HG03159 (cell line): ENCODE measurements at regions not wholly inside any gene's neighbourhood (a gene's known extent, or its start where the extent isn't known, plus 50 kb on each side); places are given as distances from the start of the nearest gene placed in this dataset.
"Not testable (repeated sequence)": the region's sequence is repeated elsewhere in the genome, so short reads cannot be mapped to it uniquely, and the experiment has no call there.

Source experiments
- ATAC-seq: cut with Tn5 transposase; IDR thresholded peaks from one replicate; pipeline ENCODE4 v1.9.1; 2021; ENCODE audit warnings: mild to moderate bottlenecking, moderate library complexity; ENCODE audit not compliant: unreplicated experiment

DNA sequence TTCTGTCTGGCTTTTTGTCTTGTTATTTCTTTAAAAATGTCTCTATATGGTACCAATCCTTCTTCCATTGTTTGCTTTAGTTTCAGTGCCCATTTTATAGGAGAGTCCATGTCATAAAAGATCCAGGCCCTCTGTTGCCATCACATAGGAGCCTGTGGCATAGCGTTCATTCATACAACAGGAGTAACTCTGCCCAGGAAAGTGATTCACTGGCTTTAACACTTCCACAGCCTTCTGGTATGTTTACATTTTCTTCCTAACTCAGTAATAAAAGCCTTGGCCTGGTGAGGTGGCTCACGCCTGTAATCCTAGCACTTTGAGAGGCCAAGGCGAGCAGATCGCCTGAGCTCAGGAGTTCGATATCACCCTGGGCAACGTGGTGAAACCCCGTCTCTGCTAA, 519.3 kb upstream of the PTGER4 start:
- ATAC-seq: no peak

DNA sequence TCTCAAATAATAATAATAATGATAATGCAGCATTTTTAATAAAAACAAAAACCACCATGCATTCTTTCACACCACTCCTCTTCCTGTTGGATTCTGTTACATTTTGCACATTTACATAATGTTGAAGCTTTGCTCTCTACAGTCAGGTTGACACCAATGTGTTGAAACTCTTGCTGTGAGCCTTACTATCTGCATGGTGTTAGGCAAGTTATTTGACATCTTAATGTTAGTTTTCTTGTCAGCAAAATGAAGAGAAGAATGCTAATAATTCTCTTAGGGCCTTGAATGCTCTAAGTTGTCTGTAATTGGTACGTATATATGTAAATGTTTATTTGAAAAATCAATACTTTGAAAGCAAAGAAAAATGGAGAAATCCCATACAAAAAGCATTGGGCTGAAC, 525.5 kb upstream of the PTGER4 start:
- ATAC-seq: no peak

DNA sequence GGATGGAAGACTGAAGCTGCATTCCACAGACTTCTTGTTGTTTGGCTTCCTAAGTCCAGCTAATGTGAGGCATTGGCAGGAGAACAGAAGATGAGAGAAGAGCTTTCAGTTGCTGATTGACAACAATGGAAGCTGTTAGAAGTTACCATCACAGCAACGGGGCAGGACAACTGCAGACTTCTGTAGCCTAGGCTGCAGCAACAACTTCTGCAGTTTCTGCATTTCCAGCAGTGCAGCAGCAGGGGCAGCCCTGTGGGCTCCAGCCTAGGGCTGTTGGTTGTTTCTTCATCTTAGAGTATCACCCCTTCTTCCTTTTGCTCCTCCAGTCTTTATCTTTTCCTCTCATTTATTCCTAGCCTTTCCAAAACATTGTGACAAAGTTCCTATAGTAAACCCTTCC, 528.8 kb upstream of the PTGER4 start:
- no peak for ATAC-seq

DNA sequence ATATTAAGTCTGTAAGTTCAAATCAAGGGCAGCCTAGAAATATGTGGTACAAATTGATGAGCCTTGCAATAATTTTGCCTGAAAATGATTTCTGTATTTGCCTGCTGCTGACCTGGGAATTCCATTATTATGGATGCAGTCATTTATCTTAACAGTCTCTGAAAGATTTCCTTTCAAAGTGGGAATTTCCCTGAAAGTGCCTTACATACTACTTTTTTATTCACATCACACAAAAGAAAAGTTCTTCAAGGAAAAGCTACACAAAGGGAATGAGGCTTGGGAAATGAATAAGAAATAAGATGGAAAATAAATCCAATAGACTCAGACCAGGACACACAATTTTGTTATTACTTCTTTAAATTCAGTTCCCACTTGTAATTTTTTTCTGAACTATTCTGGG, 537.8 kb upstream of the PTGER4 start:
- ATAC-seq: no peak

DNA sequence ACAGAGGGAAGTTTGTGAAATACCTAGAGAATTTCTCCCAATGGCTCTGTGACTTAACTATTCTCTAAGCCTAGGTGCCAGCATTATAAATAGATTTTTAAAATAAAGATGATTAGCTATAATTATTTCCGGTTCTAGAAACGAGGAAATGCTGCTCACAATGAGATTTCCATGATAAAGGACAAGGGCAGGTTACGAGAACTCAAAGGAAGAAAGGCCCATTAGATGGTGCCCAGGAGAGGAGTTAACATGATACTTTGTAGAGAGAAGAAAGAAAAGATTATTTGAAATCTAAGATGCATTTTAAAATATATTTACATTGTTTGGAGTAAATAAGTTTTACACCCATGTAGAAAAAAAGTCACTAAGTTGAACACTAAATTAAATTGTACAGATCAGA, 538.3 kb upstream of the PTGER4 start:
- no peak for ATAC-seq

DNA sequence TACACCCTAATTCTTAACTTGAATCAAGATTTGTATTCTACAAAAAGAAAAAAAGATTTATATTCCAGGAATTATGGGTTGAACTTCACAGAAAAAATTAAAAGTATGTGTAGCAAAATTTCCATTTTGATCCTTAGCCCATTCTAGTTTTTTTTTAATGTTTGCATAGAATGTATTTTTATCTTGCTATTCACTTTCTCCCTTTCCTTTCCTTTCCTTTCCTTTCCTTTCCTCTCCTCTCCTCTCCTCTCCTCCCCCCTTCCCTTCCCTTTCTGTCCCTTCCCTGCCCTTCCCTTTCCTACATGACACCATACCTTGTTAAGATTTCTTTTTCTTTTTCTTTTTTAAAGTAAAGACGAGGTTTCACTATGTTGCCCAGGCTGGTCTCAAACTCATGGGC, 542.5 kb upstream of the PTGER4 start:
- no peak for ATAC-seq

DNA sequence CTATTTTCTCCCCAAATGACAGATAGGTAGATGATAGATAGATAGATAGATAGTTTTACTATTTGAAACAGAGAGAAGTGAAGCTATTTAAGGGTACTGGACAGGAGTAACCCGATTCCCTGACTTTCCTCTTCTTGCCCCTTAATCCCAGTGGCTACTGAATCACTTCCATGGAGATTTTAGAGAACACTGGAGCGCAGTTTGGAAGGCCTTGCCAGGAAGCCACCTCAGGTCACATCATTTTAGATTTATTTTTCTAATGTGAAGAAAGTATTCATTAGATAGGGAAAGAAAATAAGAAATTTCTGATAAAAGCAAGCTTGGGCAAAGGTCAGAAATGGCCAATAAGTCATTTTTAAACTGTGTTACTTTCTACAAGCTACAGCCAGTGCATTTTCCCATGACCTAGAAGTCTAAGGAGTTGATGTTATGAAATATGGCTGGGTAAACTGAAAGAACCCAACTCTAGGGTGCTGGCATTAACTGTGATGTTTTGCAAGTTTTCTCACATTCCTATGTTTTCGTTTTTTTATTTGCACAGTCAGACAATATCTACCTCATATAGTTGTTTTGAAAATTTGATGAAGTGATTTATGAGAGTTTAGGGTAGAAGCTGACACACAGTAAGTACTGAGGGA, 544.7 kb upstream of the PTGER4 start:
- no peak for ATAC-seq

DNA sequence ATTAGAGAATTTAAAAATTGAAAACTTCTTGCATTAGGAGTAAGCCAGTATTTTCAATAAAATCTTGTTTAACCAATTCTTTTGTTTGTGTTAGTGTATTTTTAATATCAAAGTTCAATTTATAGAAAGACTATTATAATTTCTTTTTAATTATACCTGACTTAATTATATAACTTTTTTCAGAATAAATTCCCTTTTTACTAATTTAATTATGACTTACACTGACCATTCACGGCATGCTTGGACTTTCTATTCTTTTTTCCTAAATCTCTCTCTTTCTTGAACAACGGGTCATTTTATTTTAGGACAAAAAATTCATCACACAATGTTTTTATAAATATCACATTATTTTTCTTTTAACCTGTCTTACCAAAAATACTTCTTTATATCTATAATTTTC, 555.3 kb upstream of the PTGER4 start:
- no peak for ATAC-seq

DNA sequence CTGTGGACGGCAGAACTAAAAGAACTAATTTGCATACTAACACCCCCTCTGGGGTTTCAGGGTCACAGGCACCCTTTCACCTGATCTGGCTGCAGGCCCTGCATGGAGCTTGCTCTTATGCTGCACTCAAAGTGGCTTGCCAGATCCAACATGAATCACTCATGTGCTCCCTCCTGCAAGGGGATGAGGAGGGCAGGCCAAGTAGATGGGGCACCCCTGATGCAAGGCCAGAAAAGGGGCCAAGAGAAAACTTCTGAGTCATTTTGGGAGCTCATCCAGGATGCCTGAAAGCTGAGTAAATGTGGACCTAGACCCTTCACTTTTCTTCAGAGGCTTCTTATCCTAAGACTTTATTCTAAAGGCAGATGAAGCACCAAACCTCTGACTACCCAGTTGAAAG, 558.5 kb upstream of the PTGER4 start:
- no peak for ATAC-seq

DNA sequence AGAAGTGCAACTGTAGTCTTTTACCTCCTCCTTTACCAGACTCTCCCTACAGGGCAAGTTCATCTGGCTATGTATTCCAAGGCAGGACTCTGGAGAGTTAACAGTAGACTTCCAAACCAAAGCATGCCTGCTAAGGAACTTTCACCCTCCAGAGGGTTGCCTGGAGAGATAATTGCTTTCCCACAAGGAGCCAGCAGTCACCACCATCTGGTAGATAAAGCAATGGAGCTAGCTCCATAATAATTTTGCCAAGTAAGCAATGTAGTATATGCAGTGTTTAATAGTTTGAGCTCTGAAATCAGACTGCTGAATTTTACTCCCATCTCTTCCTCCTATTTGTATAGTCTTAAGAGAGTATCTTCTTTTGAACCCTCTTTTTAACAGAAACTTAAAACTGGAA, 566.8 kb upstream of the PTGER4 start:
- ATAC-seq: no peak

DNA sequence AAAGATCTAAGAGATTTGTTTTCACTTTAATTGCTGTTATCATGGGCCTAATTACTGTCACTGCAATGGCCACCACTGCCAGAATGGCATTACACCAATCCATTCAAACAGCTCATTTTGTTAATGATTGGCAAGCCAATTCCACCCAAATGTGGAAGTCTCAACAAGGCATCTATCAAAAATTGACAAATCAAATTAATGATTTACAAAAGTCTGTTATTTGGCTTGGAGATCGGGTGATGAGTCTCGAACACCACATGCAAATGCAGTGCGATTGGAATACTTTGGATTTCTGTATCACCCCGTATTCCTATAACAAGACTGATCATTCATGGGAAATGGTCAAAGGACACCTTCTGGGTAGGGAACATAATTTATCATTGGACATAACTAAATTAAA, 568.7 kb upstream of the PTGER4 start:
- ATAC-seq: not testable (repeated sequence)

DNA sequence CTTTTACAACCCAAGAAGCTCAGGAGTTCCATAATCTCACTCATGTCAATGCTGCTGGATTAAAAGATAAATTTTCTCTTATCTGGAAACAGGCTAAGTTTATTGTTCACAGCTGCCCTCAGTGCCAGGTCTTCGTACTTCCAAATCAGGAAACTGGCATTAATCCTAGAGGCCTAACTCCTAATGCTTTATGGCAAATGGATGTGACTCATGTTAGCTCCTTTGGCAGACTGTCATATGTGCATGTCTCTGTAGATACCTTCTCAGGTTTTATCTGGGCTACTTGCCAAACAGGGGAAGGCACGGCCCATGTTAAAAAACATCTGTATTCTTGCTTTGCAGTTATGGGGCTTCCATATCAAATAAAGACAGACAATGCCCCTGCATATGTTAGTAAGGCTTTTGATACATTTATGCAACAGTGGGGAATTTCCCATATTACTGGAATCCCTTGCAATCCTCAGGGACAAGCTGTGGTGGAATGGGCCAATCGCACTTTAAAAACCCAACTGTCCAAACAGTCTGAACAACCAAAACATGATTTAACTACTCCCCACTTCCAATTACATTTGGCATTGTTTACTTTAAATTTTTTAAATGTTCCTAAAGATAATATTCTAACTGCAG, 570.8 kb upstream of the PTGER4 start:
- not testable (repeated sequence) for ATAC-seq

DNA sequence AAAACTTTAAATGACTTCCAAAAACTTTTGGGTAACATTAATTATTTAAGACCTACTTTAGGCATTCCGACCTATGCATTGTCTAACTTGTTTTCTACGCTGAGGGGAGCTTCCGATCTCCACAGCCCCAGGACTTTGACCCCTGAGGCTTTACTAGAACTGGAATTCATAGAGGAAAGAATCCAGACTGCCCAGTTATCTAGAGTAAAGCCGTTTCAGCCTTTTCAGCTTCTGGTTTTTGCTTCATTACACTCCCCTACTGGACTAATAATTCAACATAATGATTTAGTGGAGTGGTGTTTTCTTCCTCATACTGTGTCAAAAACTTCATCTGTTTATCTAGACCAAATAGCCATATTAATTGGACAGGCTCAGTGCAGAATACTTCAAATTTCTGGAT, 571.9 kb upstream of the PTGER4 start:
- ATAC-seq: not testable (repeated sequence)

DNA sequence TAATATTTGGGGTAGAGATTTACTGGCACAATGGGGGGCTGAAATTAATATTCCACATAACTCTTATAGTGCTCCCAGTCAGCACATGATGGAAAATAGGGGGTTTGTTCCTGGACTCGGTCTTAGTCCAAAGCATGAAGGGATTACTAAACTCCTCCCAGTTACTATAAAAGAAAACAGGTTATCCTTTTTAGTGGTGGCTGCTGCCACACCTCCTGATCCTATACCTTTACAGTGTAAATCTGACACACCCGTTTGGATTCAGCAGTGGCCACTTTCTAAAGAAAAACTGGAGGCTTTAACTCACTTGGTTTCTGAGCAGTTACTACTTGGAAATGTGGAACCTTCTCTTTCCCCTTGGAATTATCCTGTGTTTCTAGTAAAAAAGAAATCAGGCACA, 572.9 kb upstream of the PTGER4 start:
- no peak for ATAC-seq

DNA sequence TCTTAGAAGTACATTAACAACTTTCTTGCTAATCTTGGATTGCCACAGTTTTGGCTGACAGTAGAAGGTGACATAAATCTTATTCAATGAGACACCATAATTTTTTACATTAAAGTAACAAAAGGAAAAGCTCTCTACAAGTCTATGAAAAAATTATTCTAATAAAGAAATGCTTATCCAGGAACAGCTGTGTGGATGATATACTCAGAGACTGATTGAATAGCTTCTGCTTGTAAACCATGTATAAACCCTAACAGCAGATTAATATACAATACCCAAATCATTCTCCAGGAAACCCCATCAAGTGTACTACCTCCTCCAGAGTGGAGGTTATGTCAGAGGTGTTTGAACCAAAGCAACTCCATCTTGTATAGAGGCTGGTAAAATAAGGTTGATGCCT, 581.4 kb upstream of the PTGER4 start:
- no peak for ATAC-seq

DNA sequence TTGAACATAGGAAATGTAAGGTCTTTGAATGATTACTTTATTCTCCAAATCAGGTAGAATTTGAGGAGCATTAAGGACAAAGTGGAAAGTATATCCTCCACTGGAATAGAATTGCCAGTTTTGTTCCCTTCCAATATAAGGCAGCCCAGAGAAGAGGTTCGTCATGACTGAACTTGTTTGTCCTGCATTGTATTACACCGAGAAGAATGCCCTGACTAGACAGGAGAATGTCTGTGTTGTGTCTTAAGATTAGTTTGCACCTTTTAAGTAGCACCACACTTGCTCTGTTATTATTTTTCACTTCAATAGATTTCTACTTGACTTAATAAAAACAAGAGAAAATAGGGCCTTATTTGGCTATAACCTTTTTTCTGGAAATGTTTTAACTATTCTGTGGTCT, 586.2 kb upstream of the PTGER4 start:
- ATAC-seq: no peak

DNA sequence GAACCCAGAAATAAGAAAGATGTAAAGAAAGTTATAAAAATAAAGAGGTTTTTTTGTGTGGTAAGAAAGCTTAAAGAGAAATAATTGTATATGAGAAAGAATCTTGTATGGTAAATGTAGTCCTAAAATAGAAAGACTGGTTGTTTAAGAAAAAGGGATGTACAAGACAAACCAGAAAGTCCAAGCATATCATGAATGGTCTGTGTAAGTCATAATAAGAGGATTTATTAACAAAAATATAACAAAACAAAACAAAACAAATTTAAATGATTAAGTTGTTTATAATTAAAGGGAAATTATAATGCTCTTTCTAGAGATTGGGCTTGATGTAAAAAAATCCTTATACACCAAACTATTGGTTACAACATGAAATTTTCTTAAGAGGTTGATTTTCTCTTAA, 590.4 kb upstream of the PTGER4 start:
- ATAC-seq: no peak

DNA sequence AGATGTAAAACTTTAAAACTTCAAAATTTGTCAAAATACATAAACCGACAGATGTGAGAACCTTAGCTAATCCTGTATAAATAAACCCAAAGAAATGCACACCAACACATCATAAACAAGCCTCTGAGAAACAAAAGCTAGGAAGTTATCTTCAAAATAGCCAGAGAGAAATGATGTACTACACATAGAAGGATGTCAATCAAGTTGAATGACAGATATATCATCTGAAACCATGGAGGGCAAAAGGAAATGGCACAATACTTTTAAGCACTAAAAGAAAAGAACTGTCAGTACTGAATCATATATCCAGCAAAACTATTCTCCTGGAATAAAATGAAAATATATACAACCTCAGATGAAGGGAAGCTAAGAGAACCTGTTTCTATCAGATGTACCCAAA, 595.1 kb upstream of the PTGER4 start:
- no peak for ATAC-seq

DNA sequence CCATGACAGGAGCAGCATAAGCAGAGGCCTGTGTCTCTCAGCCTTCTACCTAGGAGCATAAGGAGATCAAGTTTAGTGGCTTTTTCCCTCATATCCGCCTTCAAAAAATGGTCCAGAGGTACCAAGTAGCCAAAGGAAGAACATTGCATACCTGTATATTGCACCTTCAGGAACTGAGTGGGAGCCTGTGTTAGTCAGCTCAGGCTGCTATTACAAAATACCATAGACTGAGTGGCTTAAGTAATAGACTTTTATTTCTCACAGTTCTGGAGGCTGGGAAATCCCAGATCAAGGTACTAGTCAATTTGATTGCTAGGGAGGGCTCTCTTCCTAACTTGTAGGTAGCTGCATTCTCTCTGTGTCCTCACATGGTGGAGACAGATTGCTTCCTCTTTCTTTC, 597.4 kb upstream of the PTGER4 start:
- no peak for ATAC-seq

DNA sequence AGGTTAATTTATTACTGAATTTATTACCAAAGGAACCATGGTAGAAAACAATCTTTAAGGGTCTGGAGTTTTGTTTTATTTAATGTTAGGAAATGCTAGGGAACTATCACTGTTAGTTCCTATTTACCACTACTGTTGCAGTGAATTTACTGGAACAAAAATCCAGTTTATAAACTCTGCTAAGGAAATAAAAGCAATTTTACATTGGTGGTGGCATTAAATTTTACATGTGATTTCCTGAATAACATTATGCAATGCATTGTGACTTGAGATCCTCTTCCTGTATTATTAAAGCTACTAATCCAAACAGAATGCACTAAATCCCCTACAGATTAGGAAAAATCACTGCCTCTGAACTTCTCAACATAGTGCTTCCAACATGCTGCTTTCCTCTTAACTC, 599.5 kb upstream of the PTGER4 start:
- ATAC-seq: no peak

DNA sequence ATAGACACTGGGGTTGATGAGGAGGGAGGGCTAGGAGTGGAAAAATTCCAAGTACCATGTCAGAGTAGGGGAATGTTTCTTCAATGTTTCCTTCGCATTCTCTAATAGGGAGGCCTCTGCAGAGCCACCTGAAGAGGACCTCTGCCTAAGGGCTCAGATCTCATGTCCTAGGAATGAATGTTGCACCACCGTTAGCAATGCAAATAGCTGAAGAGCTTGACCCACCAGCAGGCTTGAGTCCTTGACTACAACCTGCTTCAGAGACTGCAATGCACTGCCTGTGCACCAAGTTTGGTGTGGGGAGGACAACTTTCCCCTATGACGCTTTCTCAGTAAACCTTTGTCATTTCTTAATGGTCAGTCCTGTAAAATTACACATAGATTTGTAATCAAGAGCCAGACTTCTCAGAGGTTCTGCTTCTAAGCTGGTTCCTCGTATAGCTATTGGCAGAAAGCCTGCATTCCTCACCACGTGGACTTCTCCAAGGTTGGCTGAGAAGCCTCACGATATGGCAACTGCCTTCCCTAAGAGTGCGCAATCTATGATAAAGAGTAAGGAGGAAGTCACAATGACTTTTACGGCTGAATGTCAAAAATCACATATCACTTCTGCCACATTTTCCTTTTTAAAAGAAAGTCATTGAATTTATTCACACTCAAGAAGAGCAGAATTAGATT, 600.7 kb upstream of the PTGER4 start:
- no peak for ATAC-seq

DNA sequence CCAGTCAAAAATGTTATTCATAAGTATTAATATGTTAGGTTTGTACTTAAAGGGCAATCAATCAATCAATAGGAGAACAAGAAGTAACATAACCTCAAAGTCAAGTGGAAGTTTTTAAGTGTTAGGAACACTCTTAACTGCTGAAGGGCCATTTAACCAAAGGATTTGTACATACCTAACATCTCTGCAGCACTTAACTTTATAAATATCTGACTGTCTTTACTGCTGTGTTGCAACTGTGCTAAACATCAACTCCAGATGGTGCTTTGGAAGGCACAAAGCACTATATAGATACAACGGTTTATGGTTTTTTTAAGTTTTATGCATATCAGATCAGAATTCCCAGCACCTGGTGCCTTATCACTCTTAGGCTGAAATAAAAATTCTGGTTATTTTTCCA, 604.9 kb upstream of the PTGER4 start:
- ATAC-seq: no peak

DNA sequence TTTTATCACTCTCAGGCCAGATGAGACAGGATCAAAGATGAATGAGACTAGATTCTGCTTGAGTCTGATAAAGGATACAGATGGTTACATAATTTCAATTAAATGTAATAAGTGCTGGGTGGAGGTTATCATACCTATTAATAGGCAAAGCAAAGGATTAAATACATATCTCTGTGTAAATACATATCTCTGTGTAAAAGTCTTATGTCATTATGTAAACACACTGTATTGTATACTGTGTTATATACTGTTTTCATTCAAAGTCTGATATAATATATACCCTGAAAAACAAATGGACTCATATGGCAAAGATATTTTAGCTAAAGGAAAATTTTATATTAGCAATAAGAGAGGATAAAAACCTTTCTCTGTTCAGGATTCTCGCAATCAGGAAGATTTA, 605.8 kb upstream of the PTGER4 start:
- ATAC-seq: no peak
